ENCODE measurements at regions not wholly inside any gene's neighbourhood (a gene's known extent, or its start where the extent isn't known, plus 50 kb on each side); places are given as distances from the start of the nearest gene placed in this dataset.

DNA sequence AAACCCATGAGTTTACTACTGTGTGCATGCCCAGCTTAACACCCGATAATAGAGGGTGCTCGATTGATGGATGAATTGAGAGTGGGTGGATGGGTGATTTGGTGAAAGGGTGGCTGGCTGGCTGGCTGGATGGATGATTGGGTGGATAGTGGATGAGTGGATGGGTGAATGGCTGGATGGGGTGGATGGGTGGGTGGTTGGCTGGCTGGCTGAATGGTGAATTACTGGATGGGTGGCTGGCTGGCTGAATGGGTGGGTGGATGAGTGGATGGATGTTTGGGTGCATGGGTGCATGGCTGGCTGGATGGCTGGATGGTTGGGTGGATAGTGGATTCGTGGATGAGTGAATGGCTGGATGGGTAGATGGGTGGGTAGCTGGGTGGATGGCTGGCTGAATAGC lies 201.1 kb downstream of the IRX1 start:
- no peak for TF ChIP-seq POLR2A (IDR thresholded peaks at IDR 0.05)
- TF ChIP-seq, protein P1, sequence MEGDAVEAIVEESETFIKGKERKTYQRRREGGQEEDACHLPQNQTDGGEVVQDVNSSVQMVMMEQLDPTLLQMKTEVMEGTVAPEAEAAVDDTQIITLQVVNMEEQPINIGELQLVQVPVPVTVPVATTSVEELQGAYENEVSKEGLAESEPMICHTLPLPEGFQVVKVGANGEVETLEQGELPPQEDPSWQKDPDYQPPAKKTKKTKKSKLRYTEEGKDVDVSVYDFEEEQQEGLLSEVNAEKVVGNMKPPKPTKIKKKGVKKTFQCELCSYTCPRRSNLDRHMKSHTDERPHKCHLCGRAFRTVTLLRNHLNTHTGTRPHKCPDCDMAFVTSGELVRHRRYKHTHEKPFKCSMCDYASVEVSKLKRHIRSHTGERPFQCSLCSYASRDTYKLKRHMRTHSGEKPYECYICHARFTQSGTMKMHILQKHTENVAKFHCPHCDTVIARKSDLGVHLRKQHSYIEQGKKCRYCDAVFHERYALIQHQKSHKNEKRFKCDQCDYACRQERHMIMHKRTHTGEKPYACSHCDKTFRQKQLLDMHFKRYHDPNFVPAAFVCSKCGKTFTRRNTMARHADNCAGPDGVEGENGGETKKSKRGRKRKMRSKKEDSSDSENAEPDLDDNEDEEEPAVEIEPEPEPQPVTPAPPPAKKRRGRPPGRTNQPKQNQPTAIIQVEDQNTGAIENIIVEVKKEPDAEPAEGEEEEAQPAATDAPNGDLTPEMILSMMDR (IDR thresholded peaks at IDR 0.05) = no peak
